HepG2 (cell line): ENCODE measurements at regions not wholly inside any gene's neighbourhood (a gene's known extent, or its start where the extent isn't known, plus 50 kb on each side); places are given as distances from the start of the nearest gene placed in this dataset.
A peak's percentile ranks its signal among the peaks of the same experiment; 100 is the strongest.
"Not testable (repeated sequence)": the region's sequence is repeated elsewhere in the genome, so short reads cannot be mapped to it uniquely, and the experiment has no call there.

Experiments used
- ATAC-seq: fragments of 200-7000 bp; cut with Tn5 transposase; 3 replicates; pipeline ENCODE4 v1.9.1; 2020; ENCODE audit warnings: mild to moderate bottlenecking, moderate library complexity
- BruUV-seq: library from RNA; stranded (reverse); fragments of 400-500 nt; replicated peaks from 2 replicates; lab custom pipeline; 2021; lab: Mats Ljungman, UMichigan
- CTCF ChIA-PET: fragments of 300-600 bp; formaldehyde crosslinking; extraction: SDS; loops from one replicate; lab custom pipeline; 2021; ENCODE audit warnings: low total read pairs, inconsistent platforms, low intra/inter-chr PET ratio; lab: Yijun Ruan, JAX
- POLR2A ChIA-PET: fragments of 350-600 bp; sonication (Branson Sonifier 250); formaldehyde crosslinking; loops from one replicate; lab custom pipeline; 2020; ENCODE audit warnings: antibody characterized with exemption, inconsistent platforms; lab: Yijun Ruan, JAX
- DNase-seq: peaks from one replicate; pipeline ENCODE4 v3.0.0-alpha.2; 2015; ENCODE audit warnings: low spot score
- FAIRE-seq: peaks from 3 replicates; lab custom pipeline; 2011; peaks lifted over from hg19 to GRCh38; lab: Jason Lieb, UNC
- H2AFZ ChIP-seq: one replicate; pipeline ENCODE4 v1.6.1; 2011; ENCODE audit warnings: low read length, inconsistent platforms
- H3K27ac ChIP-seq: fragments of 300-600 bp; 3 replicates; pipeline ENCODE4 v1.8.0; 2011; ENCODE audit warnings: mixed run types, mild to moderate bottlenecking, mixed read lengths, low read length, inconsistent platforms; ENCODE audit not compliant: insufficient read depth; ENCODE audit errors: extremely low read length
- H3K27me3 ChIP-seq, 2 experiments: fragments of 200-600 bp in 1 of 2; 2 replicates in 1 of 2; 3 replicates in 1 of 2; pipeline versions ENCODE4 v1.6.0 to v1.8.0; 2011; ENCODE audit warnings: low read length in 2 of 2, mild to moderate bottlenecking in 2 of 2, moderate library complexity in 2 of 2, inconsistent platforms in 1 of 2; ENCODE audit not compliant: insufficient read depth in 2 of 2, control insufficient read depth in 1 of 2
- H3K36me3 ChIP-seq, 2 experiments: fragments of 200-600 bp in 1 of 2; replicated peaks in 1 of 2; 2 replicates in 1 of 2; 3 replicates in 1 of 2; pipeline versions ENCODE4 v1.5.1 to v1.8.0; 2011; ENCODE audit warnings: low read length in 2 of 2, inconsistent platforms in 1 of 2; ENCODE audit not compliant: insufficient read depth in 2 of 2, control insufficient read depth in 1 of 2
- H3K4me1 ChIP-seq: 2 replicates; pipeline ENCODE4 v1.5.1; 2012; ENCODE audit warnings: low read length, inconsistent platforms; ENCODE audit not compliant: insufficient read depth
- H3K4me2 ChIP-seq: 2 replicates; pipeline ENCODE4 v1.6.0; 2011; ENCODE audit warnings: low read depth, low read length, inconsistent platforms
- H3K4me3 ChIP-seq, 3 experiments: fragments of 200-600 bp in 1 of 3; sonication (generic), shearing (Covaris generic) in 1 of 3; replicated peaks in 1 of 3; 2 replicates each; pipeline ENCODE4 v1.5.1; 2011 to 2016; ENCODE audit warnings: low read length in 3 of 3, inconsistent platforms in 2 of 3, low read depth in 2 of 3, mild to moderate bottlenecking in 2 of 3, control low read depth in 1 of 3, mixed read lengths in 1 of 3; ENCODE audit not compliant: insufficient read depth in 1 of 3
- H3K79me2 ChIP-seq: one replicate; pipeline ENCODE4 v1.6.1; 2011; ENCODE audit warnings: low read length, inconsistent platforms; ENCODE audit not compliant: insufficient read depth
- H3K9ac ChIP-seq: 2 replicates; pipeline ENCODE4 v1.6.0; 2011; ENCODE audit warnings: mild to moderate bottlenecking, low read depth, low read length, inconsistent platforms; ENCODE audit not compliant: insufficient read depth
- H3K9me3 ChIP-seq: 2 replicates; pipeline ENCODE4 v1.5.1; 2012; ENCODE audit warnings: mild to moderate bottlenecking, low read length
- H4K20me1 ChIP-seq: 2 replicates; pipeline ENCODE4 v1.6.0; 2011; ENCODE audit warnings: inconsistent platforms, mild to moderate bottlenecking, low read length, moderate library complexity; ENCODE audit not compliant: insufficient read depth
- JDP2 ChIP-seq: sonication (generic); formaldehyde crosslinking; IDR thresholded peaks from 2 replicates; pipeline ENCODE4 v1.8.1; 2022; ENCODE audit warnings: missing genetic modification reagents, borderline replicate concordance
- WGBS: methylation state at CpG from one replicate; pipeline ENCODE4 v1.1.6; 2017; ENCODE audit warnings: low lambda C conversion rate; 5-methylcytosine and 5-hydroxymethylcytosine counted together
- in situ Hi-C: cut with HindIII; loops from 2 replicates; pipeline ENCODE4 v1.10.0; 2017; ENCODE audit warnings: low pct_unique_long_range_greater_than_20kb; ENCODE audit not compliant: extremely low pct_ligation_motif_present
- intact Hi-C: fragments of 100-400 bp; cut with micrococcal nuclease; formaldehyde crosslinking; loops from one replicate; pipeline ENCODE4 v1.10.0; 2022; ENCODE audit not compliant: unreplicated experiment
- TF ChIP-seq, protein P1 (sequence below): fragments of 450-650 bp; IDR thresholded peaks from 2 replicates; pipeline ENCODE4 v1.6.1; 2016
- TF ChIP-seq, protein P2 (sequence below): sonication (generic); formaldehyde crosslinking; IDR thresholded peaks from 2 replicates; pipeline ENCODE4 v1.5.0; 2020; ENCODE audit warnings: missing genetic modification reagents

DNA sequence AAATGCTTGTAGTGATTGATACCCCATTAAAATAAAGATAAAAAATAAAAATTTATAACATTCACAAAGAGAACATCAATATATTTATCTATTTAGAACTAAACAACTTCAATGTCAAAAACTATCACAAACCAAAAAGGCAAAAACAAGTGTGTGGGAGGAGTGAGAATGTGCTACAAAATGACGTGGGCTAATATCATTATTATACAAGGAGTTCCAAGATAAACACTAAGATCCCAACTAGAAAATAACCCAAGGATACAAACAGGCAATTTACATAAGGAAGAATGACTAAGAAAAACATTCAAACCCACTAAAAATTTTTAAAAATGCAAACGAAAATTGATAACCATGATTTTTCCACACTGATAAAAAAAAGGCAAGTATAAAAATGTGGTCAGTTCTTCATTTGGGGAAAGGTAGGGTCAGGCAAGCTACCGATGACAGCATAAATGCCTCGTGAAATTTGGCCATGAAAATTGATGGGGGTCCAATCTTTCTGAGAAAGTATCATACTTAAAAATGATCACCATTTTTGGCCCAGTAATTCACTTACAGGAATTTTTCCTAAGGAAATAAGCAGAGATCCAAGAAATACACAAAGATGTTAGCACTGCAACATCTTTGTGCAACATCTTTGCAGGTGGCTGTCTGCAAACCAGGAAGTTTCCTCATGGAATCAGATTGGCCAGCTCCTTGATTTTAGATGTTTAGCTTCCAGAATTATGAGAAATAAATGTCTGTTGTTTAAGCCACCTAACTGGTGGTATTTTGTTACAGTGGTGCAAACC is 140.2 kb downstream of the TMEM200A start (continued):
- TF ChIP-seq JDP2: no peak
- TF ChIP-seq, all 625 proteins: peak for 0

DNA sequence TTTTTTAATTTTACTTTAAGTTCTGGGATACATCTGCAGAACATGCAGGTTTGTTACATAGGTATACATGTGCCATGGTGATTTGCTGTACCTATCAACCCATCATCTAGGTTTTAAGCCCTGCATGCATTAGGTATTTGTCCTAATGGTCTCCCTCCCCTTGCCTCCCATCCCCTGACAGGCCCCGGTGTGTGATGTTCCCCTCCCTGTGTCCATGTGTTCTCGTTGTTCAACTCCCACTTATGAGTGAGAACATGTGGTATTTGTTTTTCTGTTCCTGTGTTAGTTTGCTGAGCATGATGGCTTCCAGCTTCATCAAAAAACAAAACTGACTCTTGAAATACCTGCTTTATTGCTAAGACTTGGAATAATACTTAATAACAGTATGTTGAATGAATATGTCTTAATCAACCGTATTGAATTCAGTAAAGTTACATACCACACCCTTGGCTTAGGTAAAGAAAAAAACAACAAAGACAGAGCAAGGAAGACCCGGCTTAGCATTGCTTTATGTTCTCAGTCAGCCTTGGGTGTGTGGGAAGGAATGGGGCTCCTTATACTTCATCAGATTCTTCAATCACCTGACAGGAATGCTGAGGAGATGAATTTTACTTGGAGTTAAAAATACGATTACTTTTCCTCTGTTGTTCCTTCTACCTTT is 141.3 kb downstream of the TMEM200A start:
- H3K4me1 ChIP-seq, H3K27me3 ChIP-seq, H3K27ac ChIP-seq, DNase-seq, intact Hi-C loops, H2AFZ ChIP-seq, FAIRE-seq, POLR2A ChIA-PET: not testable (repeated sequence)
- 4% methylated on average over 5 of the region's 5 CpGs for WGBS
- TF ChIP-seq, protein P1, sequence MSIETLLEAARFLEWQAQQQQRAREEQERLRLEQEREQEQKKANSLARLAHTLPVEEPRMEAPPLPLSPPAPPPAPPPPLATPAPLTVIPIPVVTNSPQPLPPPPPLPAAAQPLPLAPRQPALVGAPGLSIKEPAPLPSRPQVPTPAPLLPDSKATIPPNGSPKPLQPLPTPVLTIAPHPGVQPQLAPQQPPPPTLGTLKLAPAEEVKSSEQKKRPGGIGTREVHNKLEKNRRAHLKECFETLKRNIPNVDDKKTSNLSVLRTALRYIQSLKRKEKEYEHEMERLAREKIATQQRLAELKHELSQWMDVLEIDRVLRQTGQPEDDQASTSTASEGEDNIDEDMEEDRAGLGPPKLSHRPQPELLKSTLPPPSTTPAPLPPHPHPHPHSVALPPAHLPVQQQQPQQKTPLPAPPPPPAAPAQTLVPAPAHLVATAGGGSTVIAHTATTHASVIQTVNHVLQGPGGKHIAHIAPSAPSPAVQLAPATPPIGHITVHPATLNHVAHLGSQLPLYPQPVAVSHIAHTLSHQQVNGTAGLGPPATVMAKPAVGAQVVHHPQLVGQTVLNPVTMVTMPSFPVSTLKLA: 0 out of 2 replicates have a peak, but pooled peaks have one; percentile 13
- TF ChIP-seq, all 625 proteins: peak for 1; not testable (repeated sequence) for 624
- H3K9me3 ChIP-seq, in situ Hi-C loops, H3K4me2 ChIP-seq, H3K9ac ChIP-seq, ATAC-seq, H4K20me1 ChIP-seq, H3K36me3 ChIP-seq, H3K79me2 ChIP-seq, BruUV-seq, CTCF ChIA-PET, H3K4me3 ChIP-seq: not testable (repeated sequence)

DNA sequence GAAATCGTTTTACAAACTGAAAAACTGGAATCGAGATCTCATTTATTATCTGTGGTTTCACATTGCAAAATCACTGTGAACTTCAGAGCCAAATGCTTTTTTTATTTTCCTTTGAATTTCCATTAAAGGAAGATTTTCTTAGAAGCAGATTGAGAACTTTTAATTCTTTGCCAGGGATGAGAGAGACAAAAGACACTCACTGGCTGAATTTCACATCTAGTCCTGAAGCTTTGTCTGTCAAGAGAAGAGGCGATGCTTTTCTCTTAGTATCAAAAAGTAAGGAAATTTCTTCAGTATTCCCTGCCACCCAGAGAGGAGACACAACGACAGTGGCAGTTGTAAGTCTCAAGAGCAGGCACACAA is 141.8 kb downstream of the TMEM200A start:
- DNase-seq (no peak), FAIRE-seq (no peak), ATAC-seq (no peak)
- no TSS peak for BruUV-seq
- Histone ChIP-seq H3K27ac (no peak overlapping the region), H3K4me2 (no peak overlapping the region), H3K9me3 (no peaks in the 10 kb centered on the region), H3K36me3 (no peaks in the 10 kb centered on the region), H2AFZ (no peak overlapping the region), H3K27me3 (no peaks in the 10 kb centered on the region), H3K4me3 (no peak overlapping the region), H3K79me2 (no peaks in the 10 kb centered on the region), H4K20me1 (no peaks in the 10 kb centered on the region), H3K4me1 (no peaks in the 10 kb centered on the region), H3K9ac (no peak overlapping the region)
- WGBS: 1% methylated on average over 4 of the region's 4 CpGs
- intact Hi-C loops (no loop called here), in situ Hi-C loops (no loop called here)
- CTCF ChIA-PET: no interaction called here
- POLR2A ChIA-PET: no interaction called here
- TF ChIP-seq, protein P2, sequence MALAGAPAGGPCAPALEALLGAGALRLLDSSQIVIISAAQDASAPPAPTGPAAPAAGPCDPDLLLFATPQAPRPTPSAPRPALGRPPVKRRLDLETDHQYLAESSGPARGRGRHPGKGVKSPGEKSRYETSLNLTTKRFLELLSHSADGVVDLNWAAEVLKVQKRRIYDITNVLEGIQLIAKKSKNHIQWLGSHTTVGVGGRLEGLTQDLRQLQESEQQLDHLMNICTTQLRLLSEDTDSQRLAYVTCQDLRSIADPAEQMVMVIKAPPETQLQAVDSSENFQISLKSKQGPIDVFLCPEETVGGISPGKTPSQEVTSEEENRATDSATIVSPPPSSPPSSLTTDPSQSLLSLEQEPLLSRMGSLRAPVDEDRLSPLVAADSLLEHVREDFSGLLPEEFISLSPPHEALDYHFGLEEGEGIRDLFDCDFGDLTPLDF (CRISPR knock-in tag): no peak
